Upper lobe of left lung (tissue), 4 donors: ENCODE measurements at regions not wholly inside any gene's neighbourhood (a gene's known extent, or its start where the extent isn't known, plus 50 kb on each side); places are given as distances from the start of the nearest gene placed in this dataset.

ENCODE experiments used
- CTCF ChIP-seq, 6 experiments: fragments of 450-650 bp in 4 of 6; fragments of 200-600 bp in 2 of 6; sonication (generic) in 2 of 6; IDR thresholded peaks; one replicate each; pipeline ENCODE4 v1.5.1; 2016 to 2019; ENCODE audit warnings: antibody characterized with exemption in 6 of 6
- POLR2A ChIP-seq, 4 donors: fragments of 450-650 bp; IDR thresholded peaks; one replicate each; pipeline ENCODE4 v1.5.1; 2016 to 2017; ENCODE audit warnings: antibody characterized with exemption in 4 of 4, mild to moderate bottlenecking in 2 of 4

GRCh38 chr22:48043581-48043980, 1281.1 kb downstream of the TBC1D22A start:
- TF ChIP-seq POLR2A (IDR thresholded peaks at IDR 0.05) (no peak), CTCF (IDR thresholded peaks at IDR 0.05) (no peak)
